SK-N-MC (cell line): ENCODE measurements at regions not wholly inside any gene's neighbourhood (a gene's known extent, or its start where the extent isn't known, plus 50 kb on each side); places are given as distances from the start of the nearest gene placed in this dataset.

ENCODE experiments used
- EZH2 ChIP-seq: fragments of 200-600 bp; sonication (generic); IDR thresholded peaks from one replicate; pipeline ENCODE4 v1.6.1; 2017; ENCODE audit warnings: antibody characterized with exemption
- FOXP2 ChIP-seq: optimal IDR thresholded peaks from 2 replicates; pipeline ENCODE3; 2011; ENCODE audit warnings: mild to moderate bottlenecking, moderate library complexity; ENCODE audit not compliant: insufficient read depth; ENCODE audit errors: extremely low read length, control extremely low read depth
- POLR2AphosphoS5 ChIP-seq: IDR thresholded peaks from 2 replicates; pipeline ENCODE4 v1.6.1; 2012; ENCODE audit warnings: mild to moderate bottlenecking, low read depth, low read length, borderline replicate concordance

GRCh38 chr20:50379049-50379990, 130.9 kb upstream of the PTPN1 start:
- TF ChIP-seq POLR2AphosphoS5 = peak; percentile 70
- no peak for TF ChIP-seq EZH2
- TF ChIP-seq FOXP2 = no peak
